ENCODE measurements at regions not wholly inside any gene's neighbourhood (a gene's known extent, or its start where the extent isn't known, plus 50 kb on each side); places are given as distances from the start of the nearest gene placed in this dataset.
"Not testable (repeated sequence)": the region's sequence is repeated elsewhere in the genome, so short reads cannot be mapped to it uniquely, and the experiment has no call there.

DNA sequence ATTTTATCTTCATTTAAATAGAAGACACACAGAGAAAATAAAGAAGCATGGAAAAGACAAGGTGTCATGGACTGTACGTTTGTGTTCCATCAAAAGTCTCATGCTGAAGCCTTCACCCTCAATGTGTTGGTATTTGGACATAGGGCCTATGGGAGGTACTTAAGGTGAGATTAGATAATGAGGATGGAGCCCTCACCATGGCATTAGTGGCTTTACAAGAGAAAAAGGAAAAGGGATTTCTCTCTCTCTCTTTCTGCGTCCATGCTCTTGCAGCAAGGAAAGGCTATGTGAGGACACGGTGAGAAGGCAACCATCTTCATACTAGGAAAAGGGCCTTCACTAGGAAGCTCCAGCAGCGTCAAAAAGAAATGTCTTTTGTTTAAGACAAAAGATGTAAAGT lies 797.0 kb upstream of the CDH10 start:
- H3K27ac Mint-ChIP-seq (ENCODE audit: unreplicated experiment) = no peak overlapping the region
- no peaks in the 10 kb centered on the region for H3K4me1 Mint-ChIP-seq
- no peaks in the 10 kb centered on the region for H3K27me3 Mint-ChIP-seq (ENCODE audit: low read depth)
- no peaks in the 10 kb centered on the region for H3K36me3 Mint-ChIP-seq (ENCODE audit: low read depth)
- H3K9me3 Mint-ChIP-seq = no peaks in the 10 kb centered on the region
- no peak for TF ChIP-seq CTCF (conservative IDR thresholded peaks at IDR 0.05)
- DNase-seq (ENCODE audit: low read depth, low spot score) = no peak
- H3K4me3 Mint-ChIP-seq = no peak overlapping the region

GRCh38 chr5:25439025-25439424 lies 794.2 kb upstream of the CDH10 start:
- TF ChIP-seq CTCF (conservative IDR thresholded peaks at IDR 0.05) = no peak
- Mint-ChIP-seq H3K4me1 (no peaks in the 10 kb centered on the region), H3K27me3 (ENCODE audit: low read depth) (no peaks in the 10 kb centered on the region), H3K9me3 (peaks cover 3% of the 10 kb centered on the region), H3K27ac (ENCODE audit: unreplicated experiment) (no peak overlapping the region), H3K36me3 (ENCODE audit: low read depth) (no peaks in the 10 kb centered on the region), H3K4me3 (no peak overlapping the region)
- DNase-seq (ENCODE audit: low read depth, low spot score) = no peak

- not testable (repeated sequence) for H3K36me3 Mint-ChIP-seq (ENCODE audit: low read depth); H3K4me3 Mint-ChIP-seq; H3K9me3 Mint-ChIP-seq; H3K4me1 Mint-ChIP-seq; H3K27me3 Mint-ChIP-seq (ENCODE audit: low read depth); DNase-seq (ENCODE audit: low read depth, low spot score); H3K27ac Mint-ChIP-seq (ENCODE audit: unreplicated experiment)
Measured at GRCh38 chr5:25438375-25438774, 793.6 kb upstream of the CDH10 start.

DNA sequence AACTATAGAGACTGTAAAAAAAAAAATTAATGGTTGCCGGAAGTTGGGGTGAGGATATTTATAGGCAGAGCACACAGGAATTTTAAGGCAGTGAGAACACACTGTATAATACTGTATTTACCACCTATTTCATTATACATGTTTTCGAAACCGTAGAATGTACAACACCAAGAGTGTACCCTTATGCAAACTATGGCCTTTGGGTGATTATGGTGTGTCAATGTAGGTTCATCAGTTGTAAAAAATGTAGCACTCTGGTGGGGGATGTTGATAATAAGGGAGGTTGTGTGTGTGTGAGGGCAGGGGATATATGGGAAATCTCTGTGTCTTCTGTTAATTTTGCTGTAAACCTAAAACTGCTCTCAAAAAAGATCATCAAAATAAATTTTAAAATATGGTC lies 791.7 kb upstream of the CDH10 start:
- Mint-ChIP-seq H3K36me3 (ENCODE audit: low read depth) (no peaks in the 10 kb centered on the region), H3K27me3 (ENCODE audit: low read depth) (no peaks in the 10 kb centered on the region), H3K9me3 (peaks cover 5% of the 10 kb centered on the region), H3K4me3 (no peak overlapping the region), H3K4me1 (no peaks in the 10 kb centered on the region), H3K27ac (ENCODE audit: unreplicated experiment) (no peak overlapping the region)
- DNase-seq (ENCODE audit: low read depth, low spot score) = no peak
- TF ChIP-seq CTCF (conservative IDR thresholded peaks at IDR 0.05) = no peak

GRCh38 chr5:25435882-25436281 lies 791.1 kb upstream of the CDH10 start:
- Mint-ChIP-seq H3K27me3 (ENCODE audit: low read depth) (no peaks in the 10 kb centered on the region), H3K4me1 (no peaks in the 10 kb centered on the region), H3K9me3 (peaks cover 5% of the 10 kb centered on the region), H3K4me3 (no peak overlapping the region), H3K27ac (ENCODE audit: unreplicated experiment) (no peak overlapping the region), H3K36me3 (ENCODE audit: low read depth) (no peaks in the 10 kb centered on the region)
- DNase-seq (ENCODE audit: low read depth, low spot score) = no peak
- no peak for TF ChIP-seq CTCF (conservative IDR thresholded peaks at IDR 0.05)

DNA sequence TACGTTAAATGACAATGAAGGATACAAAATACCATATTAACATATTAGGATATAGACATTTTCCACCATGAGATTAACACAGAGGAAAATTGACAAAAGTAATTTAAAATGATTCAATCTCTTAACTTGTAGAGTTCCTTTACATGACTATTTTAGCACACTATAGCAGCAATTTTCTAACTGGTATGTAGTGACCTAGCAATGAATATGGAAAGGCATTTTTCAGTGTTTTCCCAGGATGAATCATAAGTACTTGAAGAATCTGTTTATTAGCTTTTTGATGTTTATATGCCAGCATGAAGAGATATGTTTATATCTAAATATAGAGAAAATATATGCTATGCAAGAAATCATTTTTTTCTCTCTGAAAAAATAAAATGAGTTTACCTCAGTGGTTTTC lies 782.5 kb upstream of the CDH10 start:
- H3K27ac Mint-ChIP-seq (ENCODE audit: unreplicated experiment) = no peak overlapping the region
- H3K36me3 Mint-ChIP-seq (ENCODE audit: low read depth) = no peaks in the 10 kb centered on the region
- no peak overlapping the region for H3K4me3 Mint-ChIP-seq
- DNase-seq (ENCODE audit: low read depth, low spot score) = no peak
- no peaks in the 10 kb centered on the region for H3K4me1 Mint-ChIP-seq
- no peak for TF ChIP-seq CTCF (conservative IDR thresholded peaks at IDR 0.05)
- H3K27me3 Mint-ChIP-seq (ENCODE audit: low read depth) = no peaks in the 10 kb centered on the region
- H3K9me3 Mint-ChIP-seq = no peaks in the 10 kb centered on the region

All from neural crest cell (in vitro differentiated cells).